ENCODE measurements at regions not wholly inside any gene's neighbourhood (a gene's known extent, or its start where the extent isn't known, plus 50 kb on each side); places are given as distances from the start of the nearest gene placed in this dataset.
A peak's percentile ranks its signal among the peaks of the same experiment; 100 is the strongest.
"Not testable (repeated sequence)": the region's sequence is repeated elsewhere in the genome, so short reads cannot be mapped to it uniquely, and the experiment has no call there.

DNA sequence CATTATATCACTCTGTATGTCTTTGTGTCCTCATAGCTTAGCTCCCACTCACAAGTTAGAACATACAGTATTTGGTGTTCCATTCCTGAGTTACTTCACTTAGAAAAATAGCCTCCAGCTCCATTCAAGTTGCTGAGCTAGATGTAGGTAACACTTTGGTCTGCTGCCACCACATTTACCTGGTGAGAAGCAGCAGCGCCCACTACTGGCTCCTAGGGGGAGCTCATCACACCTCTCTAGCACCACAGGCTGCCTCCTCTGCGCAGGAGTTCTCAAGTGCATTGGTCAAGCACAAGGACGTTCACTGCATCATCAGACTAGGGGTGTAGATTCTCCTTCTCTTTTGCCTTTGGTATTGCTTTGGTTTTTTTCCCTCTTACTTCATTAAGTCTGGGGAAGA, 530.9 kb upstream of the AUTS2 start:
- H3K27ac ChIP-seq, result no peak overlapping the region
- H3K4me1 ChIP-seq, result no peaks in the 10 kb centered on the region
- intact Hi-C loops (cut with DNase I), result no loop called here
- TF ChIP-seq, protein P1, sequence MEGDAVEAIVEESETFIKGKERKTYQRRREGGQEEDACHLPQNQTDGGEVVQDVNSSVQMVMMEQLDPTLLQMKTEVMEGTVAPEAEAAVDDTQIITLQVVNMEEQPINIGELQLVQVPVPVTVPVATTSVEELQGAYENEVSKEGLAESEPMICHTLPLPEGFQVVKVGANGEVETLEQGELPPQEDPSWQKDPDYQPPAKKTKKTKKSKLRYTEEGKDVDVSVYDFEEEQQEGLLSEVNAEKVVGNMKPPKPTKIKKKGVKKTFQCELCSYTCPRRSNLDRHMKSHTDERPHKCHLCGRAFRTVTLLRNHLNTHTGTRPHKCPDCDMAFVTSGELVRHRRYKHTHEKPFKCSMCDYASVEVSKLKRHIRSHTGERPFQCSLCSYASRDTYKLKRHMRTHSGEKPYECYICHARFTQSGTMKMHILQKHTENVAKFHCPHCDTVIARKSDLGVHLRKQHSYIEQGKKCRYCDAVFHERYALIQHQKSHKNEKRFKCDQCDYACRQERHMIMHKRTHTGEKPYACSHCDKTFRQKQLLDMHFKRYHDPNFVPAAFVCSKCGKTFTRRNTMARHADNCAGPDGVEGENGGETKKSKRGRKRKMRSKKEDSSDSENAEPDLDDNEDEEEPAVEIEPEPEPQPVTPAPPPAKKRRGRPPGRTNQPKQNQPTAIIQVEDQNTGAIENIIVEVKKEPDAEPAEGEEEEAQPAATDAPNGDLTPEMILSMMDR (IDR thresholded peaks at IDR 0.05), result peak in 1 of 4 donors; percentile 16
- no peaks in the 10 kb centered on the region for H3K36me3 ChIP-seq
- H3K4me3 ChIP-seq, result no peak overlapping the region
- no peaks in the 10 kb centered on the region for H3K9me3 ChIP-seq
- no peaks in the 10 kb centered on the region for H3K27me3 ChIP-seq
- no peak for FAIRE-seq
- ATAC-seq, result peak in 1 of 4 donors; percentile 68
- 12 to 20% methylated on average over 3 of the region's 3 CpGs for WGBS, 2 donors
- peak in 5 of 6 donors; percentile 7 to 46 (median 18) for DNase-seq

DNA sequence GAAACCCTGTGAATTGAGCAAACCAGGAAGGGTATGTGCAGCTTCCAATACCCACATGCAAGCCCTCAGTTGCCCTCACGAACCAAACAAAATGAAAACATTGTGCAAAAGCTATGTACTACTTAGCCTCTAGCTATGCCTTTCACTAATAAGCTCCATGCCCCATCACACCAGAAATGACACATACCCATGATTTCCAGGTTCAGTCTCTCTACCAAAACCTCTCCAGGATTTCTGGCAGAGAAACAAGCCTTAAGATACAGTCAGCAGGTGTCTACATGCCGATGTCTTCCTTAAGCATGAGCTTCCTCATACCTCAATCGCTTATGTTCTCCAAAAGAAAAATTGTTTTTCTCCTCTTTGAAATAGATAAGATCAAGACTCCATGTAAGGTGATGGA, 527.8 kb upstream of the AUTS2 start:
- DNase-seq, result no peak
- FAIRE-seq, result no peak
- no peaks in the 10 kb centered on the region for H3K27me3 ChIP-seq
- no peaks in the 10 kb centered on the region for H3K9me3 ChIP-seq
- 66 to 88% methylated on average over 3 of the region's 3 CpGs for WGBS, 2 donors
- H3K4me1 ChIP-seq, result no peaks in the 10 kb centered on the region
- H3K27ac ChIP-seq, result no peak overlapping the region
- intact Hi-C loops (cut with DNase I), result no loop called here
- no peaks in the 10 kb centered on the region for H3K36me3 ChIP-seq
- H3K4me3 ChIP-seq, result no peak overlapping the region
- TF ChIP-seq, protein P1 (IDR thresholded peaks at IDR 0.05), result no peak
- no peak for ATAC-seq

DNA sequence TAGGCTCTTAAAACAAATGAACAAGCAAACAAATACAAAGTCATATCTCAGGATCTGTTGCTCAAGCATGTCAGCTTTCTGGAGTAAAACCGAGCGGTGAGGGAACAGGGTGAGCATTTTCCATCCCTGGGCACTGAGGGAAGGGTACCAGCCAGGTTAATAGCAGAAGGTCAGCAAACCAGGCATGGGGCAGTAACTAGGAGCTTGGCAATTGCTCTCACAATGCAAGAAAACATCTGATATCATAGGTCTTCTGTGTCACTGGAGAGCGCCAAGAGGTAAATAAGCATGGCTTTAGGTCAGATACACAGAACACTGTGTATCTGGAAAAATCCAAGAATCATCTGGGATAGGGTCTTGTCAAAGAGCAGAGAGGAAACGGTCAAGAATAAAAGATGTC, 521.7 kb upstream of the AUTS2 start:
- H3K4me3 ChIP-seq, result no peak overlapping the region
- H3K4me1 ChIP-seq, result no peaks in the 10 kb centered on the region
- H3K36me3 ChIP-seq, result no peaks in the 10 kb centered on the region
- H3K27me3 ChIP-seq, result no peaks in the 10 kb centered on the region
- intact Hi-C loops (cut with DNase I), result no loop called here
- TF ChIP-seq, protein P1 (IDR thresholded peaks at IDR 0.05), result no peak
- no peaks in the 10 kb centered on the region for H3K9me3 ChIP-seq
- no peak overlapping the region for H3K27ac ChIP-seq
- no peak for ATAC-seq
- DNase-seq, result no peak
- FAIRE-seq, result no peak
- 71 to 76% methylated on average over 4 of the region's 4 CpGs for WGBS, 2 donors

DNA sequence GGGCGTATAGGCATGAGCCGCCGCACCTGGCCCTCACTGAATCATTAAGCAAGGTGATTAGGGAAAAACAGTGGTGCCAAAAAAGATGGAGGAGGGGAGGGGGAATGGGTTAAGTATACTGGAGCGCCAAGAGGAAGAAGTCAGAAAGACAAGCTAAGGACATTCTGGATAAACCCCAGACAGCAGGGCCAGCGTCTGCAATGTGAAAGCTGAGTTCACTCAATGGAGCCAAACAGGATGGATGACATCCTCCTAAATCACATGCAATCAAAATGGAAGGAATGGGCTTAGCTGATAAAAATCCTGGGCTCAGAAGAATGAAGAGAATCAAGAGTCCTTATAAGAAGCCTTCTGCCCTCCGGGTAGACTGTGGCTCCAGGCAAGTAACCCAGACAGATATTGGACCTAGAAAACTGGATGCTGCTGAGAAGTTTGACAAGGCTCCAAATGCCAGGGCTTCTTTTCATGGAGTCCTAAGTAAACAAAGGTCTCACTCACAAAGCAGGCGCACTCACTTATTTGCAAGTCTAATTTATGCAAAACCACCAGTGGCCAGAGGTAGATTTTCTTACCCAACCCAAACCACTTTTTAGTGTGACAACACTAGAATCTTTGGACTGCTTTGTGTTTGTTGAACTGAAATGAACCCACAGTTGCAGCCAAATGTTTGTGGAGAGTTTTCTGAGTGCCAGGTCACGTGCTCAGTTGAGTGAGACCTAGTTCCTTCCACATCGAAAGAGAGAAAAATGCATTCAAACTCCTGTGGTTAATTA, 519.1 kb upstream of the AUTS2 start:
- no peak for DNase-seq
- Histone ChIP-seq H3K36me3 (no peaks in the 10 kb centered on the region), H3K27ac (no peak overlapping the region), H3K4me3 (no peak overlapping the region), H3K27me3 (no peaks in the 10 kb centered on the region), H3K4me1 (no peaks in the 10 kb centered on the region), H3K9me3 (no peaks in the 10 kb centered on the region)
- TF ChIP-seq, protein P1 (IDR thresholded peaks at IDR 0.05), result no peak
- WGBS, 2 donors, result 59 to 64% methylated on average over 9 of the region's 9 CpGs
- ATAC-seq, result peak in 2 of 4 donors; percentile 25 to 51
- FAIRE-seq, result no peak
- intact Hi-C loops (cut with DNase I), result no loop called here

DNA sequence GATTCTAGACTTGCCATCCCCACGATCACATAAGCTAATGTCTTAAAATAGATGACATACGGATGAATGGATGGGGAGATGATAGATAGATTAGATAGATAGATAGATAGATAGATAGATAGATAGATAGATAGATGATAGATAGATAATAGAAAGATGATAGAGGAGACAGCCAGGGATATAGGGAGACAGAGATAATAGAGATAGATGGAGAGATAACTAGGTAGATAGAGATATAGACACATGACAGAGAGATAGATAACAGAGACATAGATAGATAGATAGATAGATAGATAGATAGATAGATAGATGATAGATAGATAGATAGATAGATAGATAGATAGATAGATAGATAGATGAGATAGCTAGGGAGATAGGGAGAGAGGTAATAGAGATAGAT, 511.0 kb upstream of the AUTS2 start:
- DNase-seq; H3K36me3 ChIP-seq; H3K9me3 ChIP-seq; H3K4me1 ChIP-seq; H3K4me3 ChIP-seq; FAIRE-seq; H3K27me3 ChIP-seq; H3K27ac ChIP-seq; ATAC-seq; intact Hi-C loops (cut with DNase I): not testable (repeated sequence)
- WGBS, 2 donors, result 72 to 85% methylated on average over 2 of the region's 2 CpGs

All from pancreas (tissue), 10 donors.